HG03025 (cell line): ENCODE measurements at regions not wholly inside any gene's neighbourhood (a gene's known extent, or its start where the extent isn't known, plus 50 kb on each side); places are given as distances from the start of the nearest gene placed in this dataset.
"Not testable (repeated sequence)": the region's sequence is repeated elsewhere in the genome, so short reads cannot be mapped to it uniquely, and the experiment has no call there.

Experiments used
- ATAC-seq: cut with Tn5 transposase; IDR thresholded peaks from one replicate; pipeline ENCODE4 v1.9.1; 2021; ENCODE audit warnings: mild to moderate bottlenecking, moderate library complexity; ENCODE audit not compliant: unreplicated experiment, low FRiP score

DNA sequence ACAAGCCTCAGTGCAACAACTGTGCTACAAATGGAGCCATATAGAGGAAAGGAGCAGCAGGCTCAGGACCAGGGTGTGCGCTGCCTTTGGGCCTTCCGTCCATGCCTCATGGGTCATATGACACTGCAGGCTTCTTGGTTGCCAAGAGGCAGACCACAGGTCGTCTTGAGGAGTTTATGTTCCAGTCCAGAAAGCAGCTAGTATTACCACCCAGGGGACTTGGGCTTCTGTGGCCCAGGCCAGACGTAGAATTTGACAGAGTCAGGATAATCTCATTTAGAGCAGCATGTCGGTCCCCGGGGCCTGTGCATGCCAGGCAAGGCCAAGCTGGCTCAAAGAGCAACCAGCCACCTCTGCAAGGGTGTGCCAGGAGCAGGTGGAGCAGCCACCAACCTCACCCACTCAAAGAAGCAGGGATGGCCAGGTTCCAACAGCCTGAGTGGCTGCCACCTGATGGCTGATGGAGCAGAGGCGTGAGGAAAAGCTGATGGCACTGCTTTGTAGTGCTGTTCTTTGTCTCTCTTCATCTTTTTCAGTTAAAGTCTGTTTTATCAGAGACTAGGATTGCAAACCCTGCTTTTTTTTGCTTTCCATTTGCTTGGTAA lies 109.1 kb downstream of the CCDC74A start:
- ATAC-seq: not testable (repeated sequence)

DNA sequence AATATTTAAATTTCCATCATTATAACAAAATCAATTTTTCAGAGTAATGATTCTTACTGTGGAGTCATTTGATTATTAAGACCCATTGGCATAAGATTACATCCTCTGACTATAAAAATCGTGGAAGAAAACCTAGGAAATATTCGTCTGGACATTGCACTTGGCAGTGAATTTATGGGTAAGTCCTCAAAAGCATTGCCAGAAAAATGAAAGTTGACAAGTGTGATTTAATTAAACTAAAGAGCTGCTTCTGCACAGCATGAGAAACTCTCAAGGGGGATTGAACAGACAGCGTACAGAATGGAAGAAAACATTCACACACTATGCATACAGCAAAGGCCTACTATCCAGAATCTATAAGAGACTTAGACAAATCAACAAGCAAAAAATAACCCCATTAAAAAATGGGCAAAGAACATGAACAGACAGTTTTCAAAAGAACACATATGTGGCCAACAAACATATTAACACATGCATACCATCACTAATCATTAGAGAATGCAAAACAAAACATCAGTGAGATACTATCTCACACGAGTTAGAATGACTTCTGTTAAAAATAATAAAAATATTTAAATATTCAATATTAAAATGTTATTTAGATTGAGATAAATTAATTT lies 111.4 kb downstream of the CCDC74A start:
- not testable (repeated sequence) for ATAC-seq

DNA sequence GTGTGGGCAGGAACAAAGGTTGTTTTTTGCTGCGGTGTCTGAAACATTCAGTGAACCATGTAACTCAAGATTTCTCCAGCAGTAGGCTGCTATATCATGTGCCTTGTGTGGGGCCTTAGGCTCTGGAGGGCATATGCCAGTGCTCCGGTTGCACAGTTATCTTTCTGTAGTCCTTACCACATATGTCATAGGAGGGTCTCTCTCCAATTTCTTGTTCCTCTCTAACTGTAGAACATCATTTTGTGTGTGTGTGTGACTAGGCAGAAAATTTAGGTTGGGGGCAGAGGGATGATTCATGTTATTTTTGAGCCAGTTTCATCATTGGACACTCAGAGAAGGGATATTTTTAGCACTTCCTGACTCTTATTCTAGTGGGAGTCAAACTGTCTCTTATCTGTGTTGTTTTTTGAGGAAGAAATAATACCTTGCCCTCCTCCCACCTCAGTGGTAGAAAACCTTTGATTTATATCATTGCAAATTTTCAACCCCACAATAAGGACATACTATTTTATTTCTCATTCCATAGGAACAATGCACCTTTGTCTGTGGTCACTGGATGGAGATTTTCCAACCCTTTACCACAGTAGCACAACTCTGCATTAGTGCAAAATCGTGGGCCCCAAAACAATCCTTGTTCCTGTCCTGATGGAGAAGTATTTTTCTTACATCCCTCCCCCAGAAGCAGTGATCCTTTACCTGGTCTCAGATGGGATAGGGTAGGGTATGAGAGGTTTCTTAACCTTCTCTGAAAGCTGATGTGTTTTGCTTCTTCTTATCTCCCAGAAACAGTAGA lies 113.9 kb downstream of the CCDC74A start:
- ATAC-seq: no peak

DNA sequence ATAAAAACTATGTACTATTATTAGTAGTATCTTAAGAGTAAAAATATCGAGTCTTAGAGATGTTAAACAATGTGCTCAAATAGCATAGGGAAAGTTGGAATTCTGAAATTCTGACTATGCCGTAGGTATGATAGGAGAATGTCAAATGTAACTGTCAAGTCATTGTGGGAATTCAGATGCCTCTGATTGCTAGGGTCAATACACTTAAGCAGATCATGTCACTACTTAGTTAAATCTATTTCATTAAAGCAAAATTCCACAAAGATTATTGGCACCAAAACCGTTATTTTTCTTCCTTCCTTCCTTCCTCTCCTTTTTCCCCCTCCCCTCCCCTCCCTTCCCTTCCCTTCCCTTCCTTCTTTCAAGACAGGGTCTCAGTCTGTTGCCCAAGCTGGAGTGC lies 115.5 kb downstream of the CCDC74A start:
- not testable (repeated sequence) for ATAC-seq

DNA sequence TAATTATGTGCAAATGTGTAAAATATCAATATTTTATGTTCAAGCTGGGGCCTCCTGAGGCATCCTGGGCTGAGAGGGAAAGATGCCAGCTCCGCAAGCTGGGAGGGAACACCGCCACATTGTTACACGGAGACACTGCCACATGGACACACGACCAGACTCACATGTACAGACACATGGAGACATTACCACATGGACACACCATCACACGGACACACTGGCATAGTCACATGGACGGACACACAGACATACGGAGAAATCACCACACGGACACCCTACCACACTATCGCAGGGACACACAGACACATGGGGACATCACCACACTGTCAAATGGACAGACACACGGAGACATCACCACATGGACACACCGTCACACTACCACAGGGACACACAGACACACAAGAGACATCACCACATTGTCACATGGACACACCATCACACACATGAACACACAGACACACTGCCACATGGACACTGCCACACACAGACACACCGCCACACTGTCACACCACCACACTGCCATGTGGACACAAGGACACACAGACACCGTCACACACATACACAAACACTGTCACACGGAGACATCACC lies 117.6 kb downstream of the CCDC74A start:
- ATAC-seq: no peak

- not testable (repeated sequence) for ATAC-seq
Measured at GRCh38 chr2:131646220-131646619, 118.5 kb downstream of the CCDC74A start.

GRCh38 chr2:131646669-131647297 lies 119.1 kb downstream of the CCDC74A start:
- no peak for ATAC-seq

- not testable (repeated sequence) for ATAC-seq
Measured at GRCh38 chr2:131648565-131648964, 120.9 kb downstream of the CCDC74A start.

DNA sequence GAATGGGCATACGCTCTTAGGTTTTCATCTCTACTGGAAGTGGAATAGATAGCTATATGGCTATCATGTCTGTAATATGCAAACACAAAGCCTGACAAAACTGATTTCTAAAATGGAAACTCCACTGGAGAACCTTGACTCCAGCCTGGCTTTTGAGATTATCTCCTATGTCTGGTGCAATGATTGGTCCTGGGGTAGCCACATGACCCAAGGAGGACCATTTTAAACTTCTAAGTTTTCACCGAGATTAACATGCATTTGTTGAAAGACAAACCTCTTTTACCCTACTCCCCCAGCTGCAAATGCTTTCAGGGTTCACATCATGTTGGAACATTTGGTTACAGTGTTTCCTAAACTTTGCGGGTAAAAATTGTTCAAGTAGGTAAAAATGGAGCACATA lies 124.6 kb downstream of the CCDC74A start:
- not testable (repeated sequence) for ATAC-seq

GRCh38 chr2:131654107-131654506 lies 126.4 kb downstream of the CCDC74A start:
- ATAC-seq: not testable (repeated sequence)

DNA sequence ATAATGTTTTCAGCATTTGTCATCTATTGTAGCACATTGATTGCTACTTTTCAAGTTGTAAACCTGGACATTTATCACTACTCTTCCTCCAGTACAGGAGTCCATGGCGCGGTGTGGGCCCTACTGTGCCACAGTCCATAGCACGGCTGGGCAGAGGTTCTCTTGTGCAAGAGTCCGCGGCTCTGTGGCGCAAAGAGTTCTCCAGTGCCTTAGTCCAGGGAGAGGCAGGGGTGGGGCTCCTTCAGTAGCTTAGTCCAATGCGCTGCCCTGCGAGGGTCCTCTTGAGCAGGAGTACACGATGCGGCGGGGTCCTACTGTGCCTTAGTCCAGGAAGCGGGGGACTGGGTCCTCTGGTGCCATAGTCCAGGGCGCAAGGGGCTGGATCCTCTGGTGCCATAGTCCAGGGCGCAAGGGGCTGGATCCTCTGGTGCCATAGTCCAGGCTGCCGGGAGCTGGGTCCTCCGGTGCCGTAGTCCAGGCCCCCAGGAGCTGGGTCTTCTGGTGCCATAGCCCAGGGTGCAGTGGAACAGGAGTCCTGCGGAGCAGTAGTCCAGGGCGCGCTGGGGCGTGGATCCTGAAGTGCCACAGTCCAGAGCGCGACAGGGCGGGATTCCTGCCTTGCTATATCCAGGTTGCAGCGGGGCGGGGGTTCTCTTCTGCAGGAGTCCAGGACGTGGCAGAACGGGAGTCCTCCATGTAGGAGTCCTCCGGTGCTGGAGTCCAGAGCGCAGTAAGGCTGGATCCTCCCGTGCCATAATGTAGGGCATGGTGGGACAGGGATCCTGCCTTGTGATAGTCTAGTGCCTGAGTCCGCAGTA lies 129.3 kb downstream of the CCDC74A start:
- no peak for ATAC-seq

DNA sequence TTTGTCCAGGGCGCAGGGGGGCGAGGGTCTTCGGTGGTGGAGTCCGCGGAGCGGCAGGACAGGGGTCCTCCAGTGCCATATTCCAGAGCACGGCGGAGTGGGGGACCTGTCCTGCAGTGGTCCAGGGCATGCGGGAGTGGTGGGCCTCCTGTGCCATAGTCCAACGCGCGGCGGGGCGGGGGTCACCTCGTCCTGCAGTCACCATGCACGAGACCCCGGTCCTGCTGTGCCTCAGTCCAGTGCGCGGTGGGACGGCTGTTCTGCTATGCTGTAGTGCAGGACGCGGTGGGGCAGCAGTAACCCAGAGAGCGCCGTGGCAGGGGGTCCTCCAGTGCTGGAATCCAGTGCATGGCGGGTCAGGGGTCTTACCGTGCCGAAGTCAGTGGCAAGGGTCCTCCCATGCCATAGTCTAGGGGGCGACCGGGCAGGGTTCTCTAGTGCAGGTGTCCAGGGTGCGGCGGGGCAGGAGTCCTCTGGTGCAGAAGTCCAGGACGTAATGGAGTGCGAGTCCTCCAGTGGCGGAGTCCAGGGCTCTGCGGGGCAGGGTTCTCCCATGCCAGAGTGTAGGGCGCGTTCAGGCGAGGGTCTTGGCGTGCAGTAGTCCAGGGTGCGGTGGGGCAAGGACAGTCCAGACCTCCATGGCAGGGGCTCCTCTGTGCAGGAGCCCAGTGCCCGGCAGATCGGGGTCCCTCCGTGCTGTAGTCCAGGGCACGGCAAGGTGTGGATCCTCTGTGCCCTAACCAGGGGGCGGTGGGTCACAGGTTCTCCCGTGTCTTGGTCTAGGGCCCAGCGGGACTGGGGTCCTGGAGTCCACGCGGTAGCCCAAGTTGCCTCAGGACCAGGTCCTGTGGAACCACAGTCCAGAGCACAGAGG lies 130.4 kb downstream of the CCDC74A start:
- ATAC-seq: no peak

- ATAC-seq: no peak
Measured at GRCh38 chr2:131658769-131659131, 131.1 kb downstream of the CCDC74A start.

GRCh38 chr2:131659168-131659572 lies 131.5 kb downstream of the CCDC74A start:
- ATAC-seq: no peak

DNA sequence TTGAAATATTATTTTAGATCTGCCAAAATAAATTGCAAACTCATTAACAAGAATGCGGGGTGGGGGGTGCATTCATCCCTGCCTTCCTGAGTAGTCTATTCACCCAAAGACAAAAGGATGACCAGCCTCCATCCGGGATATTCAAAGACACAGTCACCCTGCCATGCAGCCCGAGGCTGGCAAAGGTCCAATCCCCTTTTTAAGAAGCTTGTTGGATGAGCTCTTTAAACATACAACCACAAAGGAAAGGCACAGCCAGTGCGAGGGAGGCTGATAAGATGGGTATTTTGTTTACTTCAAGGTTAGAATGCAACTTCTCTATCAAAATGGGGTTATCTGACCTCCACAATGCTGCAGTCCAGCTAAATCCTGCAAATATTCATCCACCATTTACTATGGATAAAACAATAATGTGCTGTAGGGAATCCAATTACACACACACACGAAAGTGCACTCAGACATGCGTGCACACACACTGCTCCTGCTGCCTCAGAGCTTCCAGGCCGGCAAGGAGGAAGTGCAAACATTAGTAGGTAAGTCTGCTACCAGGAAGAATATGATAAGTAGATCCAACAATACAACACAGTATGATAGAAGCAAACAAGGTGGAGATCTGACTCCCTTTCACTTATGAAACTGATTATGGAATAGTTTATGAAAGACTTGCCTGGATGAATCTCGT lies 133.6 kb downstream of the CCDC74A start:
- not testable (repeated sequence) for ATAC-seq

DNA sequence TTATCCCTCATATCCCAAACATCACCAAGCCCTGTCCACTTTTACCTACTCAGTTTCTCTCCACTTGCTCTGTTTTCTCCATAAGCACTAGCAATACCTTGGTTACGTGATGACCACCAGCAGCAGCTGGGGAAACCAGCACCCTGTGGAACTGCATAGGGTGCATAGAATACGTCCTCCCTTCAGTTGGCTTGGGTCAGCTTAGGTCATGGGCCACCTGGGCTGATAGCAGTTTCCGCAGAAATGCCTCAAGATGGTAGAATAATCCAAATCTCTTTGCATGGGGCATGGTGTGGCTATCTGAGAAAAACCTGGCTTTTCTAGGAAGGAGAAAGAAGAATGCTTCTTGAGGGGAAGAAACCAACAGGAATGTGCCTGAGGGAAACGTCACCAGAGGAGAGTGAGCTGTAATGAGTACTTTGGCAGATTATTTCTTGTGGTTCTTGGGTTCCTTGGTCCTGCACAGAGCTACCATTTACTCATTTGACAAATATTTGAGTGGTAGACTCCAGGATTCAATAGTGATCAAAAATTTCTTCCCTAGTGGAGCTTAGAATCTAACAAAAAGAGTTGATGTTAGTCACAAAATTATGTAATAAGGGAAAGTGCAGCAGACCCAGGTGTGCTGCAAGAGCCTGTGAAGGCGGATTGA lies 134.3 kb downstream of the CCDC74A start:
- ATAC-seq: not testable (repeated sequence)

DNA sequence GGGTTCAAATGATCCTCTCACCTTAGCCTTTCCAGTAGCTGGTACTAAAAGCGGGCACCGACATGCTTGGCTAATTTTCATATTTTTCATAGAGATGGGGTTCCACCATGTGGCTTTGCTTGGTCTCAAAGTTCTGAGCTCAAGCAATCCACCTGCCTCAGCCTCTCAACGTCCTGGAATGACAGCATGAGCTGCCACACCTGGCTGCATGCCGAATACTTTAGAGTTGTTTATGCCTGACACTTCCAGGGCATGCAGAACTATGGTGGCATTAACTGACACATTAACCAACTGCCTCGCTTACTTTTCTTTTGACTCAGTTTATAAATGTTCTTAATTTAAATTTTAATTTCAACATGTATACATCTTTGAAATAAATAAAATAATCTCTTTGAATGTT lies 135.8 kb downstream of the CCDC74A start:
- ATAC-seq: not testable (repeated sequence)

DNA sequence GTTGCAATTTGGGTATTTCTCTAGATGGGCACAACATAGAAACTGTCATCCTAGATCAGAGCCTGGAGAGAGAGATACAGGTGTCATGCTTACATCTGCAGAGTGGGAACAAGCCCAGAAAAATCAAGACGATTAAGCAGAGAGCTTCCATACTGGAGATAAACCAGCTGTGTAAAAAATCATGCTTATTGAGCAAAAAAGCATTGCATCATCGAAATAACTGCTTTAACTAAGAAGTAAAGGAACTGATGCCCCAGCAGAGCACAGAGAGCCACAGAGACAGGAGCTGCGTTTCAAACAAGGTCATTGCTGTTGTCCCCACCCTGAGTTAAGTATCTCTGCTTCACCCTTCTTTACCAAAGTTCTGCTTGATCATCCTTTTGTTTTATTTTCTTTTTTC lies 138.0 kb downstream of the CCDC74A start:
- not testable (repeated sequence) for ATAC-seq
